Activated T-cell treated with anti-CD3 and anti-CD28 coated beads for 24 hours (primary cell): ENCODE measurements at regions not wholly inside any gene's neighbourhood (a gene's known extent, or its start where the extent isn't known, plus 50 kb on each side); places are given as distances from the start of the nearest gene placed in this dataset.
"Not testable (repeated sequence)": the region's sequence is repeated elsewhere in the genome, so short reads cannot be mapped to it uniquely, and the experiment has no call there.

Experiments
- DNase-seq: peaks from one replicate; pipeline ENCODE4 v3.0.0-alpha.2; 2020; ENCODE audit warnings: low read depth

- no peak for DNase-seq
These were observed 136.9 kb upstream of the SAMSN1 start for GRCh38 chr21:14683063-14683462.

DNA sequence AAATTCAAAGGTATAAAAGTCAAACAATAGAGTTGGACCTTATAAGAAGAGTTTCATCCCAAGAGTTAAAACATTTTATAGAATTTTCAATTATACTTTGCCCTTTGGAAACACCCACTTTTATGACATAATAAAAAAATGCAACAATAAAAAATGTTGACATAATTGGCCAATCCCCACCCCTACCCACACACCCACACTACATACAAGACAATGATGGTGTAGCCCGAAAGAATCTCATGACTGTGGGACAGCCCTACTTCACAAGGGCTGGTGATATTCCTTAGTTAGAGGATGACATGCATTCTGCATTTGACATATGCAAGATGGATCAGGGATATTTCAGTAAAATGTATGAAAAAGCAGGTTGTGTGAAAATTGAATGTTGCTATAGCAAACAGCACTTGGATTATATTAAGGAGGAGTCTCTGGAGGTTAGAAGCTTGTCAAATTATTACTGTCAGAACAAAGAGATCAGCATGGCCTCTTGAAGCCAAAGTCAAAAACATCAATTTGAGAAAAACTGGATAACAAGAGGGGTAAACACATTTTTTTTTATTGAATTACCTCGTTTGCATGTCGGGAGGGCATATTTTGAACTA is 133.0 kb upstream of the SAMSN1 start:
- DNase-seq: no peak

GRCh38 chr21:14677639-14678179 is 131.6 kb upstream of the SAMSN1 start:
- no peak for DNase-seq

GRCh38 chr21:14677013-14677412 is 130.9 kb upstream of the SAMSN1 start:
- DNase-seq: no peak

- DNase-seq: no peak
These were observed 129.8 kb upstream of the SAMSN1 start for GRCh38 chr21:14675774-14676530.

- DNase-seq: no peak
These were observed 127.5 kb upstream of the SAMSN1 start for GRCh38 chr21:14673649-14674048.

- no peak for DNase-seq
These were observed 126.4 kb upstream of the SAMSN1 start for GRCh38 chr21:14672466-14672865.

GRCh38 chr21:14670409-14670808 is 124.3 kb upstream of the SAMSN1 start:
- no peak for DNase-seq

DNA sequence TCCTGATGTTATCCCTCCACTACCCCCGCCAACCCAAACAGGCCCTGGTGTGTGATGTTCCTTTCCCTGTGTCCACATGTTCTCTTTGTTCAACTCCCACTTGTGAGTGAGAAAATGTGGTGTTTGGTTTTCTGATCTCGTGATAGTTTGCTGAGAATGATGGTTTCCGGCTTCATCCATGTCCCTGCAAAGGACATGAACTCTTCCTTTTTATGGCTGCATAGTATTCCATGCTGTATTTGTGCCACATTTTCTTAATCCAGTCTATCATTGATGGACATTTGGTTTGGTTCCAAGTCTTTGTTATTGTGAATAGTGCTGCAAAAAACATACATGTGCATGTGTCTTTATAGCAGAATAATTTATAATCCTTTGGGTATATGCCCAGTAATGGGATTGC is 123.0 kb upstream of the SAMSN1 start:
- not testable (repeated sequence) for DNase-seq

GRCh38 chr21:14657241-14658008 is 111.3 kb upstream of the SAMSN1 start:
- no peak for DNase-seq

DNA sequence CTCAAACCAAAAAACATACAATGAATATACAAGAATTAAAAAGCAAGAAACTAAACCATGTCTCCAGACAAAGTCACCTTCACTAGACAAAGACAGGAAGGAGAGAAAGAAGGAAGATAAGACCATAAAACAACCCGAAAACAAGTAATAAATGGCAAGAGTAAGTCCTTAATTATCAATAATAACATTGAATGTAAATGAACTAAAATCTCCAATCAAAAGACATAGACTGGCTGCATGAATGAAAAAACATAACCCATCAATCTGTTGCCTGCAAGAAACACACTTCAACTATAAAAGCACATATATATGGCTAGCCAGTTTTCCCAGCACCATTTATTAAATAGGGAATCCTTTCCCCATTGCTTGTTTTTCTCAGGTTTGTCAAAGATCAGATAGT is 100.8 kb upstream of the SAMSN1 start:
- no peak for DNase-seq

GRCh38 chr21:14645702-14646101 is 99.6 kb upstream of the SAMSN1 start:
- no peak for DNase-seq

GRCh38 chr21:14632359-14632758 is 86.2 kb upstream of the SAMSN1 start:
- DNase-seq: no peak

DNA sequence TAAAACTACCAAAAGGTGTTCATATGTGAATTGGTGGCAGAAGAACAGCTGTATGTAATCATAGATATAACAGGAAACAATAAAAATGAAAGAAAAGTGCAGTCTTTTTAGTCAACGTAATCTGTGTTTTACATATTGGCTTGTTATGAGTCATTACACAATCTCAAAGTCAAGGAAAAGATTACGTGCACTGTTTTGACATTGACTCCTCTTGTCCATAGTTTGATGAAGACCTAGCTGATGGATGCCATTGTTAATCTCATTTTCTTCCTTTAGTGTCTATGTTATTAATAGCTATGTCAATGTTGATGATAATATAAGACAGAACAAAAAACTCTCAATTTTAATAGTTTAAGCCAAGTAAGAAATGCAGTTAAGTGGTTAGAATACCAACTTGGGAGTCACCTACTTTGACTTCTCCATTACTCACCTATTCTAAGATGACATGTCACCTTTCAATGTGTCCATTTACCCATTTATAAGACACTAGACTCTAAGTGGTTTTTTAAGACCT is 84.5 kb upstream of the SAMSN1 start:
- DNase-seq: no peak

- no peak for DNase-seq
These were observed 83.3 kb upstream of the SAMSN1 start for GRCh38 chr21:14629461-14629860.

DNA sequence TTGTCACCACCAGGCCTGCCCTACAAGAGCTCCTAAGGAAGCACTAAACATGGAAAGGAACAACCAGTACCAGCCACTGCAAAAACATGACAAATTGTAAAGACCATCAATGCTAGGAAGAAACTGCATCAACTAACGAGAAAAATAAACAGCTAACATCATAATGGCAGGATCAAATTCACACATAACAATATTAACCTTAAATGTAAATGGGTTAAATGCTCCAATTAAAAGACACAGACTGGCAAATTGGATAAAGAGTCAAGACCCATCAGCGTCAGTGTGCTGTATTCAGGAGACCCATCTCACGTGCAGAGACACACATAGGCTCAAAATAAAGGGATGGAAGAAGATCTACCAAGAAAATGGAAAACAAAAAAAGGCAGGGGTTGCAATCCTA is 77.0 kb upstream of the SAMSN1 start:
- not testable (repeated sequence) for DNase-seq

- no peak for DNase-seq
These were observed 74.0 kb upstream of the SAMSN1 start for GRCh38 chr21:14620152-14620551.

DNA sequence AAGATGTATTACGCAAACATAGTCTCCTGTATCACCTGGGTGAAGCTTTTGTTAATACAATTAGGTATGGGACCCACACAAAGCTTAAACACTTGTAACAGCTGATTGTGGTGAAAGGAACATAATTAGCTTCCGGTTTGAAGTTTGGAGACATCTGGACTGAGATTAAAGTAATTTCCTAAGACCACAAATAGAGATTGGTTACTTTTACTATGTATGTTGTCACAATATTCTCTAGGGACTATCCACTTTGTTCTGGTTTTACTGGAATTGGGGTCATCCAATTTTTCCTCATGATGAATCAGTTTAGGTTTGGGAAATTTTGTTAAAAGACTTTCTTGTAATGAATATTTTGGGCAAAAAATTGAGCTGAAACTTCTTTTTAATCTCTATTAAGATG is 71.8 kb upstream of the SAMSN1 start:
- no peak for DNase-seq

GRCh38 chr21:14617040-14617393 is 70.9 kb upstream of the SAMSN1 start:
- DNase-seq: no peak

GRCh38 chr21:14616380-14617039 is 70.4 kb upstream of the SAMSN1 start:
- DNase-seq: no peak

DNA sequence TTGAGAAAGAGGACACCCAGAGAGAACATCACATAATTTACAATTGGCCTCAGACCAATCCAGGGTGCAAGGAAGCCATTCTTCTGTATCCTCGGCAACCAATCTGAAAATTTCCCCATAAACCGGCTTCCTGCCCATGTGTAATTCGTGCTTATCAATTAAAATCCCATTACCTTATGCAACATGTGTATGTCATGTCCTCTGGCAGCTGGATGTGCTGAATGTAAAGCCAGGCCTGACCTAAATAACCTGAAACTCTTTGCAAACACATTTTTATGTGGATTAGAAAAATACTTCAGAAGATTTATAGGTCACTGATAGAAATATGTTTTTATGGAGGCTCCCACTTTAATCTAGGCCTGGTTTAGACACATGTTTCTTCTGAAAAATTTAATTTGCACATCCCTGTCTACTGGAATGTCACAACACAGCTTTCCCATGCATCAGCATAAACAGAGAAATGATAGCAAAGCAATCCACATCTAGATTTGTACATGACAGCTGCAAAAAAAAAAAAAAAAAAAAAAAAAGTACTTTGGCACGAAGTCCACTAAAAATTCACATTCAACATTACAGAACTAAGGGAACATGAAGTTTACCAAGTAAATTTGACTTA is 69.4 kb upstream of the SAMSN1 start:
- no peak for DNase-seq

- no peak for DNase-seq
These were observed 68.2 kb upstream of the SAMSN1 start for GRCh38 chr21:14614287-14614686.
